ENCODE measurements at regions not wholly inside any gene's neighbourhood (a gene's known extent, or its start where the extent isn't known, plus 50 kb on each side); places are given as distances from the start of the nearest gene placed in this dataset.

GRCh38 chr9:88927510-88927909 lies 63.8 kb upstream of the S1PR3 start:
- DNase-seq = no peak
- Histone ChIP-seq H4K8ac (replicated peaks; ENCODE audit: insufficient read length, low read depth, low read length) (no peak overlapping the region), H2BK15ac (ENCODE audit: low read depth, low read length) (no peak overlapping the region), H3K4me2 (ENCODE audit: insufficient read depth, insufficient read length, low read length) (no peak overlapping the region), H3K9ac (ENCODE audit: extremely low read depth, insufficient read length, low read length) (no peak overlapping the region), H3K27ac (ENCODE audit: insufficient read length, low read depth, low read length) (no peak overlapping the region), H3K4ac (ENCODE audit: low read depth, low read length) (no peak overlapping the region), H3T11ph (ENCODE audit: low read length) (no peak overlapping the region), H3K9me3 (ENCODE audit: control insufficient read depth, low read depth, low read length) (no peaks in the 10 kb centered on the region), H2BK12ac (ENCODE audit: insufficient read length, low read depth, low read length) (no peak overlapping the region), H2BK5ac (ENCODE audit: insufficient read length, low read length) (no peak overlapping the region), H4K91ac (ENCODE audit: insufficient read length, low read depth, low read length) (no peak overlapping the region), H3K14ac (ENCODE audit: insufficient read depth, low read length) (no peak overlapping the region), H3K79me1 (ENCODE audit: insufficient read depth, low read depth, low read length, poor library complexity, severe bottlenecking) (no peaks in the 10 kb centered on the region), H2BK120ac (ENCODE audit: low read depth, low read length, poor library complexity, severe bottlenecking) (no peak overlapping the region), H2BK20ac (ENCODE audit: low read depth, low read length, poor library complexity, severe bottlenecking) (no peak overlapping the region), H3K4me1 (ENCODE audit: insufficient read depth, low read length) (no peaks in the 10 kb centered on the region), H3K27me3 (ENCODE audit: insufficient read depth, low read length) (no peaks in the 10 kb centered on the region), H3K18ac (ENCODE audit: insufficient read length, low read depth, low read length) (no peak overlapping the region), H2AK5ac (ENCODE audit: insufficient read length, low read length) (no peak overlapping the region), H4K5ac (ENCODE audit: insufficient read length, low read depth, low read length) (no peak overlapping the region), H2AFZ (ENCODE audit: low read length) (no peak overlapping the region), H3K23me2 (ENCODE audit: insufficient read length, low read depth, low read length, poor library complexity, severe bottlenecking) (no peaks in the 10 kb centered on the region), H3K79me2 (ENCODE audit: insufficient read depth, low read length) (no peaks in the 10 kb centered on the region), H3K23ac (ENCODE audit: insufficient read length, low read depth, low read length) (no peak overlapping the region), H4K20me1 (ENCODE audit: control insufficient read depth, insufficient read depth, insufficient read length) (no peaks in the 10 kb centered on the region), H3K56ac (ENCODE audit: insufficient read length, low read depth, low read length) (no peak overlapping the region)
- Mint-ChIP-seq H3K27ac (no peak overlapping the region), H3K4me3 (no peak overlapping the region), H3K27me3 (ENCODE audit: low read depth) (no peaks in the 10 kb centered on the region; the same call in 1 of the 2 replicates), H3K9me3 (peaks cover 5 to 11% of the 10 kb centered on the region in 2 experiments; a peak in 3 of 5 replicates), H3K36me3 (ENCODE audit: insufficient read depth in 1 of 3, low read depth in 3 of 3) (no peaks in the 10 kb centered on the region), H3K4me1 (peaks cover 2 to 4% of the 10 kb centered on the region in 2 experiments; a peak in 1 of 4 replicates)
- WGBS (ENCODE audit: extremely low coverage, insufficient read length, low lambda C conversion rate) = no CpG with 5 or more reads among the region's 3 CpGs
- no peak for TF ChIP-seq CTCF (conservative IDR thresholded peaks at IDR 0.05)

All from H9 (cell line).